ENCODE measurements at regions not wholly inside any gene's neighbourhood (a gene's known extent, or its start where the extent isn't known, plus 50 kb on each side); places are given as distances from the start of the nearest gene placed in this dataset.

GRCh38 chr5:100691085-100691484 is 155.9 kb downstream of the FAM174A start:
- DNase-seq (ENCODE audit: low read depth), result no peak
- Histone ChIP-seq H3K36me3 (ENCODE audit: control insufficient read depth, insufficient read depth, low read length) (no peaks in the 10 kb centered on the region), H3K4me3 (ENCODE audit: low read depth, low read length) (no peak overlapping the region), H3K27me3 (ENCODE audit: control insufficient read depth, insufficient read depth, low read length) (no peaks in the 10 kb centered on the region)
- TF ChIP-seq, protein P1, sequence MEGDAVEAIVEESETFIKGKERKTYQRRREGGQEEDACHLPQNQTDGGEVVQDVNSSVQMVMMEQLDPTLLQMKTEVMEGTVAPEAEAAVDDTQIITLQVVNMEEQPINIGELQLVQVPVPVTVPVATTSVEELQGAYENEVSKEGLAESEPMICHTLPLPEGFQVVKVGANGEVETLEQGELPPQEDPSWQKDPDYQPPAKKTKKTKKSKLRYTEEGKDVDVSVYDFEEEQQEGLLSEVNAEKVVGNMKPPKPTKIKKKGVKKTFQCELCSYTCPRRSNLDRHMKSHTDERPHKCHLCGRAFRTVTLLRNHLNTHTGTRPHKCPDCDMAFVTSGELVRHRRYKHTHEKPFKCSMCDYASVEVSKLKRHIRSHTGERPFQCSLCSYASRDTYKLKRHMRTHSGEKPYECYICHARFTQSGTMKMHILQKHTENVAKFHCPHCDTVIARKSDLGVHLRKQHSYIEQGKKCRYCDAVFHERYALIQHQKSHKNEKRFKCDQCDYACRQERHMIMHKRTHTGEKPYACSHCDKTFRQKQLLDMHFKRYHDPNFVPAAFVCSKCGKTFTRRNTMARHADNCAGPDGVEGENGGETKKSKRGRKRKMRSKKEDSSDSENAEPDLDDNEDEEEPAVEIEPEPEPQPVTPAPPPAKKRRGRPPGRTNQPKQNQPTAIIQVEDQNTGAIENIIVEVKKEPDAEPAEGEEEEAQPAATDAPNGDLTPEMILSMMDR (IDR thresholded peaks at IDR 0.05; ENCODE audit: insufficient read depth, low read length, poor library complexity, severe bottlenecking), result no peak

- Histone ChIP-seq H3K36me3 (ENCODE audit: control insufficient read depth, insufficient read depth, low read length) (no peaks in the 10 kb centered on the region), H3K27me3 (ENCODE audit: control insufficient read depth, insufficient read depth, low read length) (no peaks in the 10 kb centered on the region), H3K4me3 (ENCODE audit: low read depth, low read length) (no peak overlapping the region)
- TF ChIP-seq, protein P1 (IDR thresholded peaks at IDR 0.05; ENCODE audit: insufficient read depth, low read length, poor library complexity, severe bottlenecking), result no peak
- DNase-seq (ENCODE audit: low read depth), result no peak
These were observed 156.4 kb downstream of the FAM174A start for GRCh38 chr5:100691548-100691947.

GRCh38 chr5:100693481-100693880 is 158.3 kb downstream of the FAM174A start:
- no peak for DNase-seq (ENCODE audit: low read depth)
- TF ChIP-seq, protein P1 (IDR thresholded peaks at IDR 0.05; ENCODE audit: insufficient read depth, low read length, poor library complexity, severe bottlenecking), result no peak
- H3K4me3 ChIP-seq (ENCODE audit: low read depth, low read length), result no peak overlapping the region
- H3K27me3 ChIP-seq (ENCODE audit: control insufficient read depth, insufficient read depth, low read length), result no peaks in the 10 kb centered on the region
- H3K36me3 ChIP-seq (ENCODE audit: control insufficient read depth, insufficient read depth, low read length), result no peaks in the 10 kb centered on the region

GRCh38 chr5:100694100-100694499 is 158.9 kb downstream of the FAM174A start:
- Histone ChIP-seq H3K4me3 (ENCODE audit: low read depth, low read length) (no peak overlapping the region), H3K36me3 (ENCODE audit: control insufficient read depth, insufficient read depth, low read length) (no peaks in the 10 kb centered on the region), H3K27me3 (ENCODE audit: control insufficient read depth, insufficient read depth, low read length) (no peaks in the 10 kb centered on the region)
- no peak for DNase-seq (ENCODE audit: low read depth)
- TF ChIP-seq, protein P1 (IDR thresholded peaks at IDR 0.05; ENCODE audit: insufficient read depth, low read length, poor library complexity, severe bottlenecking), result no peak

DNA sequence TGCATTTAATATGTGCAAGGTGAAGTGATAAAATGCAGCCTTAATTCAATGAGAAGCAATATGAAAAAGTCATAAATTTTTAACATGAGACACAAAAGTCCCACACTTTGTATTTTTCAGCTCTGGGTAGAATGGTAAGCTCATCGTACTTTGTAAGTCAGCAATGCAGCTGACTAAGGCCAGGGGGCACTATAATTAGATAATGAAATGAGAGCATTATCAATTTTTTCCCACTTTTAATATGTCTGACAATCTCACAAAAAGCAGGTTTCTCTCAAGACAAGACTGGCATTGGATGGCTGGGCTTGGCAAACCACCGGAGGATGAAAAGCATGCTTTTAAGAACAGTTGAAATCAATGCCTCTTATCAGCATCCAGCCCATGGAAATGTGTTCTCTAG is 162.8 kb downstream of the FAM174A start:
- Histone ChIP-seq H3K4me3 (ENCODE audit: low read depth, low read length) (no peak overlapping the region), H3K27me3 (ENCODE audit: control insufficient read depth, insufficient read depth, low read length) (no peaks in the 10 kb centered on the region), H3K36me3 (ENCODE audit: control insufficient read depth, insufficient read depth, low read length) (no peaks in the 10 kb centered on the region)
- DNase-seq (ENCODE audit: low read depth), result no peak
- TF ChIP-seq, protein P1 (IDR thresholded peaks at IDR 0.05; ENCODE audit: insufficient read depth, low read length, poor library complexity, severe bottlenecking), result peak; percentile 30

DNA sequence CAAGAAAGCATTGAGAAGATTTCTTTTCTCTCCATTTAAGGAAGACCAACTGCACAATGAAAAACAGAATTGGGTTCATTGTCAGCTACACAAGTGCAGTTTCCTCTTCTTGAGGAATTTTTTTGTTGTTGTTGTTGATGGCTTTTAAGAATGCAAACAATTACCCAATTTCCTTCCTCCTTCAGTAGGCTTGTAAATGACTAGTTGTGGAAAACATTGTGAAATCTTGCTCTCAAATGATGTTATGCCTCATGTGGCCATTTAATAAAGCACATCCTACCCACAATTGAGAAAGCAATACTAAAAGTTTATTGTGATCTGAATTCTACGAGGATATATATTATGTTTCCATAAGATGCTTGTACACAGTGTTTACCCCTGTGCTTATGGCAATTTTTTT is 171.6 kb downstream of the FAM174A start:
- TF ChIP-seq, protein P1 (IDR thresholded peaks at IDR 0.05; ENCODE audit: insufficient read depth, low read length, poor library complexity, severe bottlenecking), result peak; percentile 23
- Histone ChIP-seq H3K27me3 (ENCODE audit: control insufficient read depth, insufficient read depth, low read length) (no peaks in the 10 kb centered on the region), H3K36me3 (ENCODE audit: control insufficient read depth, insufficient read depth, low read length) (no peaks in the 10 kb centered on the region), H3K4me3 (ENCODE audit: low read depth, low read length) (no peak overlapping the region)
- DNase-seq (ENCODE audit: low read depth), result no peak

All from kidney epithelial cell (primary cell).